GM19328 (cell line): ENCODE measurements at regions not wholly inside any gene's neighbourhood (a gene's known extent, or its start where the extent isn't known, plus 50 kb on each side); places are given as distances from the start of the nearest gene placed in this dataset.
A peak's percentile ranks its signal among the peaks of the same experiment; 100 is the strongest.
"Not testable (repeated sequence)": the region's sequence is repeated elsewhere in the genome, so short reads cannot be mapped to it uniquely, and the experiment has no call there.

Source experiments
- ATAC-seq: cut with Tn5 transposase; IDR thresholded peaks from one replicate; pipeline ENCODE4 v1.9.1; 2021; ENCODE audit warnings: mild to moderate bottlenecking, moderate library complexity; ENCODE audit not compliant: unreplicated experiment

DNA sequence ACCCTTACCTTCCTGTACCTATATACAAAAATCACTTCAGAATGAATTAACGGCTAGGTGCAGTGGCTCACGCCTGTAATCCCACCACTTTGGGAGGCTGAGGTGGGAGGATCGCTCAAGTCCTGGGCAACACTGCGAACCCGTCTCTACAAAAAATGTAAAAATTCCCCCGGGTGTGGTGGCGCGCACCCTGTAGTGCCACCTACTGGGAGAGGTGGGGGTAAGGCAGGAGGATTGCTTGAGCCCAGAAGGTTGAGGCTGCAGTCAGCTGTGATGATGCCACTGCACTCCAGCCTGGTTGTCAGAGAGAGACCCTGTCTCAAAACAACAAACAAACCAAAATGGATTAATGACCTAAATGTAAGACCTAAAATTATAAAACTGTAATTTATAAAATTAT is 307.6 kb downstream of the SPATA31A1 start:
- not testable (repeated sequence) for ATAC-seq

DNA sequence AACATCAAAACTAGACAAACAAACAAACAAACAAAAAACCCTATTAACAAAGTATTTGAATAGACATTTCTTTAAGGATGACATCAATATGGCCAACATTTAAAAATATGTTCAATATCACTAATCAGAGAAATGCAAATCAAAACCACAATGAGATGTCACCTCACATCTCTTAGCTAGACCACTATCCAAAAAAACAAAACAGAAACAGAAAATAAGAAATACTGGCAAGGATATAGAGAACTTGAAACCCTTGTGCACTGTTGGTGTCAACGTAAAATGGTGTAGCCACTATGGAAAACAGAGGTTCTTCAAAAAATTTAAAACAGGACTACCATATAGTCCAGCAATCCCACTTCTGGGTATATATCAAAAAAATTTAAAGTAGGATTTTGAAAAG is 308.2 kb downstream of the SPATA31A1 start:
- ATAC-seq: peak; percentile 60

GRCh38 chr9:39665020-39665419 is 309.6 kb downstream of the SPATA31A1 start:
- ATAC-seq: not testable (repeated sequence)

DNA sequence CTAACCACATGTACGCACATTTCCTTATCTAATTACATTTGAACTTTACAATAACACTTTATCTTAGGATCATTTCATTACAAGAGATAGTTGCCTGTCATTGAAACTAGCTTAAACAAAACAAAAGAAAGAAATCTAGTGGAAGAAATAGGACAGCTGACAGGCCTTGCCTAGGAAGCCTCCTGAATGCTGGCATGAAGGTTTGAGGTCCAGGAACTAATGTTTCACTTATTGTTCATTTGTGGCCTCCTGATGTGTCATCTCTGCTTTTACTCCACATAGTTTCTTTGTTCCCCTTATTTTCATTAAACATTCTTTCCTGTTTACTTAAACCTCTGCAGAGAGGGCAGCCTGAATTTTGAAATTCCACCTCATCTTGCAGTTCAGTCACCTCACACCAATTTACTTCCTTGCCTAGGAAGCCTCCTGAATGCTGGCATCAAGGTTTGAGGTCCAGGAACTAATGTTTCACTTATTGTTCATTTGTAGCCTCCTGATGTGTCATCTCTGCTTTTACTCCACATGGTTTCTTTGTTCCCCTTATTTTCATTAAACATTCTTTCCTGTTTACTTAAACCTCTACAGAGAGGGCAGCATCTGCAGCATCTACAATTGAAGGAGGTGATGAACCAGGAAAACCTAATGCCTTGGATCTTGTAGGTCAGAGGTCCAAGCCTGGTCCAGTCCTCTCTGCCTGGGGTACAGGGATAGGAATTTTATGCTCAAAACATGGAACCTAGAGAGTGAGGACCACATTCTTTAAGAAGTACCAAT is 319.2 kb downstream of the SPATA31A1 start:
- ATAC-seq: not testable (repeated sequence)

GRCh38 chr9:39675211-39675553 is 319.7 kb downstream of the SPATA31A1 start:
- not testable (repeated sequence) for ATAC-seq

DNA sequence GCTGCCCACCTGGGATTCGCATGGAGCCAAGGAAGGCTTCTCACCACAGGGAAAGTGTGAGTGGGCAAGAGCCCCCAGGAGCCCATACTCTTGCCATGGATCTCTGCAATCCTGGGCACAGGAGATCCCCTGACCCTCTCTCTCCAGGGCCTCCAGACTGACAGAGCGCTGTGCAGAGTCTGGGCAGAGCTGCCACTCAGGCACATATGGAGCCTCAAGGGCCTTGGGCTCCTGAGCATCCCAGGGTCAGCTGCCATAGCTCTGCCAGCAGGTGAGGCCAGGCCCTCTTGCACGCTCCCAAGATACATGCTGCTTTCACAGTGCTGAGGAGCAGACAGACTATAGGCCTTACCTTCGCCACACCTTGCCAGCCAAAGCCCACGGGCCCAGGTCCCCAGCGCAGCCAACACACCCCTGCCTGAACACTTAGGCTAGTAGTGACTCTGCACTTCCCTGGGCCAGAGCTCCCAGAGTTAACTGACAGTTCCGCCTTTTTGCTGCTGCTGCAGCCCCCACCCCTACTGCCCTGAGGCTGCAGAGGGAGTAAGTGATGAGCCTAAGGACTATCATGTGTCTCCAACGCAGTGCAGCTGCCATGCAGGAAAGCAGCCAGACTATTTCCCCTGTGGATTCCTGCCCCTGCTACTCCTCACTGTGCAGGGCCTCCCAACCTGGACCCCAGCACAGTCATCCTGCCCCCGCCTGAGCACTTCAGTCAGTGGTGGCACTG is 323.2 kb downstream of the SPATA31A1 start:
- not testable (repeated sequence) for ATAC-seq

DNA sequence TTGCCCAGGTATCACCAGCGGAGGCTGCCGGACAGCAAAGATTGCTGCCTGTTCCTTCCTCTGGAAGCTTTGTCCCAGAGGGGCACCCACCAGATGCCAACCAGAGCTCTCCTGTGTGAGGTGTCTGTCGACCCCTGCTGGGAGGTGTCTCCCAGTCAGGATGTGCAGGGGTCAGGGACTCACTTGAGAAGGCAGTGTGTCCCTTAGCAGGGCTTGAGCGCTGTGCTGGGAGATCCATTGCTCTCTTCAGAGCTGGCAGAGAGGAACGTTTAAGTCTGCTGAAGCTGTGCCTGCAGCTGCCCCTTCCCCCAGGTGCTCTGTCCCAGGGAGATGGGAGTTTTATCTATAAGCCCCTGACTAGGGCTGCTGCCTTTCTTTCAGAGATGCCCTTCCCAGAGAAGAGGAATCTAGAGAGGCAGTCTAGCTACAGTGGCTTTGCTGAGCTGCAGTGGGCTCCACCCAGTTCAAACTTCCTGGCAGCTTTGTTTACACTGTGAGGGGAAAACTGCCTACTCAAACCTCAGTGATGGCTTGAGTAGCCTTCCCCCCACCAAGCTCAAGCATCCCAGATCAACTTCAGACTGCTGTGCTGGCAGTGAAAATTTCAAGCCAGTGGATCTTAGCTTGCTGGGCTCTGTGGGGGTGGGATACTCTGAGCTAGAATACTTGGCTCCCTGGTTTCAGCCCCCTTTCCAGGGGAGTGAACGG is 325.4 kb downstream of the SPATA31A1 start:
- not testable (repeated sequence) for ATAC-seq

DNA sequence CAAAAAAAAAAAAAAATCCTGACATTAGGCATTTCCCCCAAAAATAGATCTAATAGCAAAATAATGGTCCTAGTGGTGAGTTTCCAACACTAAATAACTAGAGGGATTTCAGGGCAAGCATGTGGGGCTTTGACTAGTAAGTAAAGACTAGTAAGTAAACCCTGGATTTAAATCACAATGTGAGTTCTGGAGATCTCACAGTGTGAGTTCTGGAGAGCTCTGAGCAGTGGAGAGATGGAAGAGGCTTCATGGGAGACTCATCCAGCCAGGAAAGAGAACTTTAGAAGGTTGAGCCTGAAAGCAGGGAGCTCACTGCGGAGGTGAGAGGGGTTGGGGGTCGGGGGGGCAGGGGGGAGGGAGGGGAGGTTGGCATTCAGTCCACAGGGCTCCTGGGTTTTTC is 373.4 kb downstream of the SPATA31A1 start:
- not testable (repeated sequence) for ATAC-seq

- not testable (repeated sequence) for ATAC-seq
Measured at GRCh38 chr9:39744898-39745297, 389.4 kb downstream of the SPATA31A1 start.

DNA sequence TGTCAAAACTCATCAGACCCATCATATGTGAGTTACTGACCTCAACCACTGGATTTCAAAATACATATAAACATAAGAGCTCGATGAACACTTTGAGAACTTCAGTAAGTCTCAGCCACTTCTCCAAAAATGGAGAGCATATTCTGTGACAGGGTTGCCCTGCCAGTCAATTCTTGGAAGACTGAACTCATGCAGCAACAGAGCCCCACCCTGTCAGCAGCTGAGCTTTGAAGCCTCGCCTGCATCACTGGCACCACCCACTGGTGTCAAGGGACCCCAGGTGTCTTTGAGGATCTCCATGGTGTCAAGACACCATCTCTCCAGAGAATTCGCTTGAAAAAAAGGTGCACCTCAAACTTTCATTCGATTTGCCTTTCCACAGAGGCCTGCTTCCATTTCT is 420.1 kb downstream of the SPATA31A1 start:
- ATAC-seq: not testable (repeated sequence)

DNA sequence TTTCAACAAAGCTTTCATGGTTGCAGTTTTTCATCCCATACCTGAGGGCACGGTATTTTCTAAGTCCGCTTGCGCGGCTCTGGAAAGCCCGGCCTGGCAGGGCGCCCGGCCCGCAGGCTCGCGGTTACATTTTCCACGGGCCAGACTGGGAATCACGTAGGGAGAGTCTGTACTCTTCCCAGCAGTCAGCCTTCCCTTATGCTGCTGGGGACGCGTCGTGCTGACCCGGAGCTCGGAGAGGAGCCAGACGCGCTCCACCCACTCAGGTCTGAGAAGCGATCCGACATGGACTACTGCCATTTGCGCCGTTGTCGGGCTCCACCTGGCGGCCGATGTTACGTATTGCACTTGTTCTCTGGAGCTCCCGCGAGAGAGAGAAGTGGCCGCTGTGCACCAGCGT is 435.9 kb downstream of the SPATA31A1 start:
- ATAC-seq: peak; percentile 93

DNA sequence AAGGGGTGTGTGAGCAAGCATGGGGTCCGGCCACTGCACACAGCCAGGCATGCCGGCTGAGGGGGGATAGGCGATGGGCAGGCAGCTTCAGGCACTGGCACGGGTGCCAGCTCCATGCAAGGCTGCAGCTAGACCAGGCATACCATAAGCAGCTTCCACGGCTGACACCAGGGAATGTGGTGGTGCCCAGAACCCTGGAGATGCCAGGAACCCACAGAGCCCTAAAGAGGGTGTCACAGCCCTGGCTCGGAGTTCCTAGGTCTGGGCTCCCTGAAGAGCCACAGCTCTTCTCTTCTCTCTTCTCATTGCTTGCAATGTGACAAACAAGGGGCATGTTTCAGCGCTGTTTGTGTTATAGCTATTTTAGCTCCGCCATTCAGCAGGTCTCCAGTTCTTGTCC is 442.5 kb downstream of the SPATA31A1 start:
- not testable (repeated sequence) for ATAC-seq

- not testable (repeated sequence) for ATAC-seq
Measured at GRCh38 chr9:39799252-39799651, 443.8 kb downstream of the SPATA31A1 start.

DNA sequence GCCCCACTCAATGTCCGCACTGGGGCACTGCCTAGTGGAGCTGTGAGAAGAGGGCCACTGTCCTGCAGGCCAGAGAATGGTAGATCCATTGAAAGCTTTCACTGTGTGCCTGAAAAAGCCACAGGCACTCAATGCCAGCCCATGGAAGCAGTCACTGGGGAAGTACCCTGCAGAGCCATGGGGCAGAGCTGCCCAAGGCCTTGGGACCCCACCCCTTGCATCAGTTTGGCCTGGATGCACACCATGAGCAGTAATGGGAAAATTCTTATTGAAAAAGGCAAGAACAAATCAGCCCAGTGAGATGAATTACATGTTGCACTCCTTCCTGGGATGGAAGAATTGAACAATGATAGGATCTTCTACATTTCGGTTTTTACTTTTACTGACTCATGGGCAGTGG is 447.1 kb downstream of the SPATA31A1 start:
- ATAC-seq: not testable (repeated sequence)

DNA sequence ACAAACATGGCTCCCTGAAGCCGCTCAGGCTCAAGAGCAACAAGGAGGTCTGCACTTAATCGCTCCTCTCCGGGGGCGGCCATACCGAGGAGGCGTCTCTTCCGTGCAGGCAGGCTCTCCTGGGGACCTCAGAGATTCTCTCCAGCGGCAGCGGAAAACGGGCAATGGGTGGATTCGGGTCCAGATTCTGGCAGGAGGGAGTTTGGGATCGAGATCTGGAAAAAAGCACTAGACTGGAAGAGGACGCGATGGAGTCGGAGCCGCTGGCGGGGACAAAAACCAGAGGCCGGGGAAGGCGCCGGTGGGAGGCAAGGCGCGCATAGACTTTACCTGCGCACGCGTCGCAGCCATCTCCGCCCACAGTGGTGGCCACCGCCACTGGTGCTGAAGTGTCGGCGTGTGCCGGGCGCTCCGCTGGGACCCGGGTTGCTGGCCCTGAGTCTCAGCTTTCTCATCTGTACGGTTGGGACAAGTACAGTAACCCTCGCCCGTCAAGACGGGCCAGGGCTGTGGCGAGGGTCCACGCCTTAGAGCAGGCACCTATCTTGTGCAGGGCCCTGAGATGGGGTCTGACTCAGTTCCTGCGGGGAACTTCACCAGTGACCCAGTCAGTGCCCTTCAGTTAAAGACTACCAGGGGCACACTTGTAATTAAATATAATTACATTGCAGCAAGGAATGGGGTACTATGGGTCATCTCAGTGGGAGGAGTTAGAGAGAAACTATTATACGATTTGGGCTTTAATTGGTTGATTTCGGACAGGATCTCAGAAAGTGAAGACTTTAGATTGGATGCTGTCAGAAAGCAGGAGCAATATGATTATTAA is 454.1 kb downstream of the SPATA31A1 start:
- not testable (repeated sequence) for ATAC-seq

- ATAC-seq: not testable (repeated sequence)
Measured at GRCh38 chr9:39810401-39810800, 454.9 kb downstream of the SPATA31A1 start.

DNA sequence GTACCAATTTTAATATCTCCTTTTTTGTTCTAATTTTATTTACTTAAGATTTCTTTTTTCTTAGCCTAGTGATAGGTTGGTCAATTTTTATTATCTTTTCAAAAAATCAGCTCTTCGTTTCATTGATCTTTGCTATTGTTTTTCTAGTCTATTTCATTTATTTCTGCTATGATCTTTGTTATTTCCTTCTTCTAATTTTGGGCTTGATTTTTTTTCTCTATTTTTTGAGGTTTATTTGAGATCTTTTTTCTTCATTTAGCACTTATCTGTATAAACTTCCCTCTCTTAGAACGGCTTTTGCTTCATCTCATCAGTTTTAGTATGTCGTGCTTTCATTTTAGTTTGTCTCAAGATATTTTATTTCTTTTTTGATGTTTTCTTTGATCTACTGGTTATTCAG is 456.1 kb downstream of the SPATA31A1 start:
- ATAC-seq: not testable (repeated sequence)

DNA sequence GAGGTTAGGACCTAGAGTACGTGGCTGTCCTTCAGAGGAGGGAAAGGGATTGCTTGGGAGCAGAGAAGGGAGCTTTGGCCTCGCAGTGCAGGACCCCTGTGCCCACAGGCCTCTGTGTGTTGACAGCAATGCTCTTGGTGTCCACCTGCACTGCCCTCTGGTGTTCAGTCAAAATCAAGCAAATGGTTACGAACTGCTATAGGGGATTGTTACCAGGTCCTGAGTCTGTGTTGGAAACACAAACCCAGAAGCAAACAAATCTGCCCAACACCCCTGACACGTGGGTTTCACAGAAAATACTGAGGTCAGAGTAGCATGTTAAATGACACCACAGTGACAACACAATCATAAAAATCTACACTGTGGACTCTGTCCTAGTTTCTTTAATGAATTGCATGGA is 473.0 kb downstream of the SPATA31A1 start:
- not testable (repeated sequence) for ATAC-seq
